Activated CD4-positive, alpha-beta T cell treated with anti-CD3 and anti-CD28 coated beads, Interleukin-2, amount 10 ng/mL, durations not matched to agents 7 days and 5 days (primary cell): ENCODE measurements at regions not wholly inside any gene's neighbourhood (a gene's known extent, or its start where the extent isn't known, plus 50 kb on each side); places are given as distances from the start of the nearest gene placed in this dataset.

Experiments
- CTCF ChIA-PET: fragments of 350-600 bp; sonication (Branson Sonifier 250); formaldehyde crosslinking; loops from one replicate; lab custom pipeline; 2021; ENCODE audit warnings: antibody characterized with exemption; lab: Charles Lee
- POLR2A ChIA-PET: fragments of 350-600 bp; sonication (Branson Sonifier 250); formaldehyde crosslinking; loops from one replicate; lab custom pipeline; 2021; ENCODE audit warnings: antibody characterized with exemption; lab: Charles Lee
- DNase-seq: peaks from one replicate; pipeline ENCODE4 v3.0.0-alpha.2; 2020
- H3K27ac Mint-ChIP-seq: one replicate; pipeline ENCODE4 v1.8.0; 2021; ENCODE audit warnings: mild to moderate bottlenecking, moderate library complexity, mixed read lengths
- H3K27me3 Mint-ChIP-seq: one replicate; pipeline ENCODE4 v1.8.0; 2021; ENCODE audit warnings: mixed read lengths
- H3K36me3 Mint-ChIP-seq: one replicate; pipeline ENCODE4 v1.8.0; 2021; ENCODE audit warnings: low read depth, mixed read lengths
- H3K4me1 Mint-ChIP-seq: one replicate; pipeline ENCODE4 v1.8.0; 2021; ENCODE audit warnings: mixed read lengths
- H3K4me3 Mint-ChIP-seq: one replicate; pipeline ENCODE4 v1.8.0; 2021; ENCODE audit warnings: mild to moderate bottlenecking, moderate library complexity, mixed read lengths
- H3K9me3 Mint-ChIP-seq: one replicate; pipeline ENCODE4 v1.8.0; 2021; ENCODE audit warnings: mixed read lengths

GRCh38 chr16:65306722-65307121 lies 184.9 kb upstream of the CDH11 start:
- no peaks in the 10 kb centered on the region for H3K36me3 Mint-ChIP-seq
- H3K4me3 Mint-ChIP-seq: no peak overlapping the region
- H3K4me1 Mint-ChIP-seq: no peaks in the 10 kb centered on the region
- POLR2A ChIA-PET: no interaction called here
- no peak for DNase-seq
- H3K9me3 Mint-ChIP-seq: no peaks in the 10 kb centered on the region
- CTCF ChIA-PET: no interaction called here
- no peaks in the 10 kb centered on the region for H3K27me3 Mint-ChIP-seq
- H3K27ac Mint-ChIP-seq: no peak overlapping the region

DNA sequence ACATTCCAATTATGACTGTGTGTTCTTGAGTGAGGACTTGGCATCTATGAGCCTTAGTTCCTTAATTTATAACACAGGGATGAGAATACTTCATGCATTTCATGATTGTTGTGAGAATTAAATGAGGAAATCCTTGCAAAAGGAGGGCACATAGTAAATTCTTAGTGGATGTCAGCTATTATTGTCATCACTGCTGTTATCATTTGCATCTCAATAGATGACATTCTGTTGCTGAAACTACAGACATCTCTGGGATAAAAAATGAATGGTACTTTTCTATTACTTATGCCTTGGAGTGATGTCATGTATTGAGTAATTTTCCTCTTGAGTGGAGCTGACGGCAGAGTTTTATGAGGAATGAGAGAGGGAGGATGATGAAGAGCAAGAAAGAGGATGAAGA lies 184.4 kb upstream of the CDH11 start:
- H3K4me1 Mint-ChIP-seq: no peaks in the 10 kb centered on the region
- POLR2A ChIA-PET: no interaction called here
- no peaks in the 10 kb centered on the region for H3K36me3 Mint-ChIP-seq
- no peaks in the 10 kb centered on the region for H3K27me3 Mint-ChIP-seq
- H3K4me3 Mint-ChIP-seq: no peak overlapping the region
- no peak overlapping the region for H3K27ac Mint-ChIP-seq
- no peaks in the 10 kb centered on the region for H3K9me3 Mint-ChIP-seq
- DNase-seq: no peak
- CTCF ChIA-PET: no interaction called here

- Mint-ChIP-seq H3K9me3 (no peaks in the 10 kb centered on the region), H3K4me3 (no peak overlapping the region), H3K27me3 (no peaks in the 10 kb centered on the region), H3K4me1 (no peaks in the 10 kb centered on the region), H3K36me3 (no peaks in the 10 kb centered on the region), H3K27ac (no peak overlapping the region)
- no peak for DNase-seq
- ChIA-PET POLR2A (no interaction called here), CTCF (interaction anchor here (0.8 kb wide), 1 partner anchor 9 kb away, joined by 3 read pairs; no protein-coding TSS in a partner anchor)
These were observed 183.6 kb upstream of the CDH11 start for GRCh38 chr16:65305266-65305959.

GRCh38 chr16:65301029-65301428 lies 179.2 kb upstream of the CDH11 start:
- Mint-ChIP-seq H3K36me3 (no peaks in the 10 kb centered on the region), H3K27me3 (no peaks in the 10 kb centered on the region), H3K4me1 (no peaks in the 10 kb centered on the region), H3K9me3 (no peaks in the 10 kb centered on the region), H3K27ac (no peak overlapping the region), H3K4me3 (no peak overlapping the region)
- ChIA-PET CTCF (no interaction called here), POLR2A (no interaction called here)
- DNase-seq: no peak

- Mint-ChIP-seq H3K4me3 (no peak overlapping the region), H3K4me1 (no peaks in the 10 kb centered on the region), H3K27me3 (no peaks in the 10 kb centered on the region), H3K27ac (no peak overlapping the region), H3K36me3 (no peaks in the 10 kb centered on the region), H3K9me3 (no peaks in the 10 kb centered on the region)
- no peak for DNase-seq
- POLR2A ChIA-PET: no interaction called here
- CTCF ChIA-PET: no interaction called here
These were observed 175.6 kb upstream of the CDH11 start for GRCh38 chr16:65297453-65297852.

GRCh38 chr16:65295527-65295926 lies 173.7 kb upstream of the CDH11 start:
- no peaks in the 10 kb centered on the region for H3K27me3 Mint-ChIP-seq
- H3K27ac Mint-ChIP-seq: no peak overlapping the region
- H3K4me3 Mint-ChIP-seq: no peak overlapping the region
- H3K36me3 Mint-ChIP-seq: no peaks in the 10 kb centered on the region
- CTCF ChIA-PET: no interaction called here
- POLR2A ChIA-PET: no interaction called here
- no peaks in the 10 kb centered on the region for H3K9me3 Mint-ChIP-seq
- no peaks in the 10 kb centered on the region for H3K4me1 Mint-ChIP-seq
- DNase-seq: no peak

DNA sequence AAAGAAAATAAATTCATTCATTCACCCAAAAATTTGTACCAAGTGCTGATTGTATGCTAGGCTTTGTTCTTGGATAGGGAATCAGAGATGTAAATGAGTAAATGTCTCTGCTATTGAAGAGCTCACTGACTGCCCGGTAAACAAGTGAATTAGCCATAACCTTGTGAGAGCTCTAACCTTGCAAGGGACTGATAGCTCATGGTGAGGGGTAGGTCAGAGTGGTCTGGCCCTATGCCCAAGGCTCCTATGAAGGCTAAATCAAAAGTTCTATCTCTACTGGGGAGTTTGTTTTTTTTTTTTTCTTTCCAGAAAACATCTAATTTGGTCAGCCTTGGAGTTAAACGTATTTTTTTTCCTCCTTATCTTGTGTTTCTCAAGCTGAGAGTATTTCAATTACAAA lies 172.8 kb upstream of the CDH11 start:
- no peaks in the 10 kb centered on the region for H3K9me3 Mint-ChIP-seq
- no peak overlapping the region for H3K4me3 Mint-ChIP-seq
- POLR2A ChIA-PET: no interaction called here
- H3K36me3 Mint-ChIP-seq: no peaks in the 10 kb centered on the region
- no peaks in the 10 kb centered on the region for H3K27me3 Mint-ChIP-seq
- CTCF ChIA-PET: interaction anchor here (0.7 kb wide), 1 partner anchor 670 kb away, joined by 3 read pairs; no protein-coding TSS in a partner anchor
- DNase-seq: no peak
- H3K27ac Mint-ChIP-seq: no peak overlapping the region
- H3K4me1 Mint-ChIP-seq: no peaks in the 10 kb centered on the region

DNA sequence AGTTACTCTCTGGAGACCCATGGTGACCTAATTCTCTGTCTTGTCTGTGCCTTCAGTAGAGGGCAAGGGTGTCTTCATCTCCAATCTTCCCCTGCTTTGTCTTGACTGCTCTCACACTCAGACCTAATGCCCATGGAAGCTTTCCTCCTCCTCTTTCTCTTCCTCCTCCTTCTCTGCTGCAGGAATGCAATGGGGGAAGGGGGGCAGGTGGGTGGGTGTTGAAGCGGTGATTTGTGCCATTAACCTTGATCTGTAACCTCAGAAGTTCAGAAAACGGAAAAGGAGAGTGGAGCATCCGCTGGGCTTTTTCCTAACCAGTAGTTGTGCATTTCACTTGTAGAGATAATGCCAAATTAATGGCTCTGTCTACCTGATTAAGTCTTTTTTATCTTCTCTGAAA lies 172.3 kb upstream of the CDH11 start:
- H3K27me3 Mint-ChIP-seq: no peaks in the 10 kb centered on the region

DNA sequence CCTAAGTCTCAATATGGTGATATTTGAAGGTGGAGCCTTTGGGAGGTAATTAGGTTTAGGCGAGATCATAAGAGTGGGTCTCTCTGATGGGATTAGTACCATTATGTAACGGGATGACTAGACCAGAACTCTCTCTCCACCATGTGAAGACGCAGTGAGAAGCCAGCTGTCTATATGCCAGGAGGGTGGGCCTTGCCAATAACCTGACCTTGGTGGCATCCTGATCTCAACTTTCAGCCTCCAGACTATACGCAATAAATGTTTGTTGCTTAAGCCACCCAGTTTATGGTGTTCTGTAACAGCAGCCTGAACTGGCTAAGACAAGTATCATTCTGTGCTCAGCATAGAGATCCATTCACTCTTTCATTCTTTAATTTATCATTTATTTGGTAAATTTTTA lies 167.2 kb upstream of the CDH11 start:
- ChIA-PET POLR2A (no interaction called here), CTCF (no interaction called here)
- Mint-ChIP-seq H3K36me3 (no peaks in the 10 kb centered on the region), H3K9me3 (no peaks in the 10 kb centered on the region), H3K27me3 (no peaks in the 10 kb centered on the region), H3K4me1 (no peaks in the 10 kb centered on the region), H3K27ac (no peak overlapping the region), H3K4me3 (no peak overlapping the region)
- DNase-seq: no peak

More for the DNA sequence above, 172.3 kb upstream of the CDH11 start:
- Mint-ChIP-seq H3K4me1 (no peaks in the 10 kb centered on the region), H3K27ac (no peak overlapping the region), H3K4me3 (no peak overlapping the region), H3K9me3 (no peaks in the 10 kb centered on the region), H3K36me3 (no peaks in the 10 kb centered on the region)
- ChIA-PET POLR2A (no interaction called here), CTCF (interaction anchor here (0.7 kb wide), 1 partner anchor 670 kb away, joined by 3 read pairs; no protein-coding TSS in a partner anchor)
- no peak for DNase-seq

GRCh38 chr16:65287307-65287706 lies 165.4 kb upstream of the CDH11 start:
- Mint-ChIP-seq H3K4me1 (no peaks in the 10 kb centered on the region), H3K36me3 (no peaks in the 10 kb centered on the region), H3K9me3 (no peaks in the 10 kb centered on the region), H3K27me3 (no peaks in the 10 kb centered on the region), H3K27ac (no peak overlapping the region), H3K4me3 (no peak overlapping the region)
- DNase-seq: no peak
- POLR2A ChIA-PET: no interaction called here
- CTCF ChIA-PET: no interaction called here

DNA sequence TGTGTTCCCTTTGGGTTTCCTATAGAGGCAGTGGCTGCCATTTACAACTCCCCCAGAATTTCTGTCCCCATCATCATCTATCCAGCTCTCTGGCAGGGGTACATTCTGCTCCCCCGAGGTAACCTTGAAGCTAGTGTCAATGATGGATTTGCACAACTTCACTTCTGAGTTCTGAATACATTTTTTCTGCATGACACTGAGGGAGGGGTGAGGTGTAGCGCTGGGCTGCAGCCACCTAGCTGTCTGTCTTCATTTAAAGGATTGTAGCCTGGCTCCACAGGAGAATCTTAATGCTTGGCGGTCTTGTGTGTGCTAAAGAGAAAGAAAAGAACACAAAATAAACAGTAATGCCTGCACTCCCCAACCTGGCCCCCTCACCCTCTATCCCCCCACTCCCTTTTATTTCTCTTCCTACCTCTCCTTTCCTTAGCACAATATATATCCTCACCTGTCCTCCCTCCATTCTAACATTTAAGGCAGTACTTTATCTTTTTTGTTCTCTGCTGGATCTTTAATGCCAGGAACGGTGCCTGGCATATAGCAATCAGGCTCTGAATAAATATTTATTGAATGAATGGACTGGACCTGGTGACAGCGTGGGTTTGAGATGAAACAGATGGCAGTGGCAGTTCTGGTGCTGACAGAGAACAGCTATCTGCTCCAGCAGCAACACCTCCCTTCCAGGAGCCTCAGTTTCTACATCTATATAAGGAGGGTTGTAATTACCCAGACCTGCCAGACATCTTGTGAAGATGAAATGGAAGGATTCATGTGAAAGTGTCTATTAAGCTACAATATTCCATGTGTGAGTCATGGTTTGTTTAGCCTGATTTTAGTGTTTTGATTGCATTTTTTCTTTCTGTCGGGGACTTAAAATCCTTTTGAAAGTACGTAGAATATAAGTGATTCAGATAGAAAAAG lies 163.5 kb upstream of the CDH11 start:
- ChIA-PET CTCF (no interaction called here), POLR2A (no interaction called here)
- Mint-ChIP-seq H3K9me3 (no peaks in the 10 kb centered on the region), H3K27me3 (no peaks in the 10 kb centered on the region), H3K4me1 (no peaks in the 10 kb centered on the region), H3K36me3 (no peaks in the 10 kb centered on the region), H3K27ac (no peak overlapping the region), H3K4me3 (no peak overlapping the region)
- DNase-seq: no peak

DNA sequence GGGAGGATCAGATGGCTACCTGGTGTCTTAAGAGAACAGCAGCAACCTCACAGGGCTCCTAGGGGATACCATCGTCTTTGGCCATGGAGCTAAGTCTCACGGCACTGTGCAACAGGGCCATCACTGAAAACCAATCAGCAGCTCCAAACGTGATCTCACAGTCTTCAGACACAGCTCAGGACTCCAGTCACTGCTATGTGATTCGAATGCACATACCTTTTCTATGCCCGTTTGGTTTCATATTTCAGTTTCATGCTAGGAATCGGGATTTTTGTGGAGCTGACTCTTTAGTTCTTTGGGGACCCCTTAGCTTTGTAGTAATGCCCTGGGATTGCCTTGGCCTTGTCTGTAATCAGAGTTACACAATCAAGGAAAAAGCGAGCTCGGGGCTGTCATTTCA lies 162.8 kb upstream of the CDH11 start:
- no peaks in the 10 kb centered on the region for H3K4me1 Mint-ChIP-seq
- no peak for DNase-seq
- CTCF ChIA-PET: no interaction called here
- no peak overlapping the region for H3K4me3 Mint-ChIP-seq
- no peaks in the 10 kb centered on the region for H3K9me3 Mint-ChIP-seq
- POLR2A ChIA-PET: no interaction called here
- no peak overlapping the region for H3K27ac Mint-ChIP-seq
- no peaks in the 10 kb centered on the region for H3K27me3 Mint-ChIP-seq
- no peaks in the 10 kb centered on the region for H3K36me3 Mint-ChIP-seq

DNA sequence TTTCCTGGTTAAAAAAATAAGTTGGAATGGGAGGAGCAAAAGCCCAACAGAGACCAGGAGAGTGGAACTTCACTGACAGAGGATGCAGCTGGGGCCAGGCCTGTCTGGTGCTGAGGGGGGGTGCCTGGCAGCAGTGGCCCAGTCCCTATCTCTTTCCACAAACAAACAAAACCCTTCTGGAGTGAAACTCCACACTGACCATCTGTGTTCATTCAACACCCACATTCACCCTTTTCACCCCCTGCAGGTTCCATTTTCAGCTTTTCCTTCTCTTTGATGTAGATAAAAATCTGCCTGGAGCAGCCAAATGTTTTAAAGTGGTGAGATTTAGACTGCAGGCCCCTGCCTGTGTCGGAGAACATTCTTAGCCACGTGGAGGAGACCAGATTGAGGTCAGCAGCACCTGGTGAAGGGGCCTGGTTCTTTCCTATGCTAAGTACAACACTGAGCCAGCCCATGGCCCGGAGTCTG lies 161.4 kb upstream of the CDH11 start:
- no peaks in the 10 kb centered on the region for H3K9me3 Mint-ChIP-seq

More for the DNA sequence above, 161.4 kb upstream of the CDH11 start:
- Mint-ChIP-seq H3K27me3 (no peaks in the 10 kb centered on the region), H3K27ac (no peak overlapping the region), H3K36me3 (no peaks in the 10 kb centered on the region), H3K4me1 (no peaks in the 10 kb centered on the region), H3K4me3 (no peak overlapping the region)
- DNase-seq: no peak
- ChIA-PET CTCF (no interaction called here), POLR2A (no interaction called here)
